ENCODE measurements at regions not wholly inside any gene's neighbourhood (a gene's known extent, or its start where the extent isn't known, plus 50 kb on each side); places are given as distances from the start of the nearest gene placed in this dataset.
A peak's percentile ranks its signal among the peaks of the same experiment; 100 is the strongest.

DNA sequence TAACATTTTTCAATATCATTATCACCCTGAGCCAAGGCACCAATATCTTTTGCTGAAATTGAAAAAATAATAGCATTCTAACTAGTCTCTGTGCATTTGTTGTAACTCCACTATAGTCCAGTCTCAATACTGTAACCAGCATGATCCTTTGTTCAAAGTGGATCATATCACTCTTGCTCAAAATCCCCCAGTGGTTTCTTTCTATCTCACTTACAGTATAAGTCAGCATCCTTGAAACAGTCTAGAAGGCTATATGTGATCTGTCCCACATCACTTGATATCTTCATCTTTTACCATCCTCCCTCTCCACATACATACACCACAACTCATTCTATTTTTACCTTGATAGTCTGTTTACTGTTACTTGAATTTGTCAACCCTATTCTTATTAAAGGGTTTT is 435.7 kb downstream of the CCER1 start:
- no peak for DNase-seq (ENCODE audit: insufficient read length)
- no peak for TF ChIP-seq TAF1 (IDR thresholded peaks at IDR 0.05; ENCODE audit: borderline replicate concordance, low read depth, low read length)
- no peak for TF ChIP-seq POLR2AphosphoS5 (IDR thresholded peaks at IDR 0.05; ENCODE audit: low read depth, low read length)
- no peak for TF ChIP-seq POLR2A (IDR thresholded peaks at IDR 0.05; ENCODE audit: low read depth, low read length)
- FAIRE-seq = no peak

DNA sequence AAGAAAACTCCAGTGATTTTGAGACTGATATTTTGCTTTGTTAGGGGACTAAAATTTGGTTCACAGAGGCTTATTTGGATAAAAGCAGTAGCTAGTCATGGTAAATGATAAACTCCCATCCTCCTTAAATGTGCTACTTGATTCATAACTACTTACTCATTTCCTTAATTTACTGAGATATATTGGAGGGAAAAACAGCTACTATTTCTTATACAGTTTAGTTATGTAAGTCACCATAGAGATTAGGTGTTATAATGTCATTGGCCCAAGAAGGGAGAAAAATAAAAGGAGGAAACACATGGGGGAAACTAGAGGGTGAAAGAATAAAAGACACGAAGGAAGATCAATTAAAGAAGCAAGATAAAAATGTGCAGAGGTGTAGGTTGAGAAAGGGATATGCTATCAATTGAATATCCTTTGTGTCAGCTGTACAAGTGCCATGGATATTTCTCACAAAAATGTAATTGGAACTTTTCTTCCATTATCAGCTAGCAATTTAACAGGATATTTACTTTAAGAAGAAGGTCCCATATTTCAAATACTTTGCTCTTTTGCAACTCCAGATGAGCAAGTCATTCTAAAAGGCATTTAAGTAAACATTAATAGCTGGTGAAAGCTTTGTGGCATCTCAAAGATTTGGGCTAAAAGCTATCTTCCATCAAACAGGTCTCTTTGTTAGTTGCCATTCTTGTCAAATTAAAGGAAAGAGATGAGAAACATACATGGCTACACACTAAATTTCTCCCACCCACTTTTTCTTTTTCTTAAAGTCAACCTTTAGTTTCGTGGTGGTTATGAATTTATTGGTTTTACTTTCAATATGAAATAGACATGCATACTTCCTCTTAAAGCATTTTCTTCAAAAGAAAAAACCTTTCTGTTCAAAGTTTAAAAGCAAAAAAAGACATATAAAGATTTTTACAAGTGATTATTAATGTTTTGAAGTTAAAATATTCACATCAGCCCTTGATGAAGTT is 439.5 kb downstream of the CCER1 start:
- peak; percentile 75 for FAIRE-seq
- TF ChIP-seq POLR2A (IDR thresholded peaks at IDR 0.05; ENCODE audit: low read depth, low read length) = no peak
- no peak for TF ChIP-seq POLR2AphosphoS5 (IDR thresholded peaks at IDR 0.05; ENCODE audit: low read depth, low read length)
- no peak for TF ChIP-seq TAF1 (IDR thresholded peaks at IDR 0.05; ENCODE audit: borderline replicate concordance, low read depth, low read length)
- no peak for DNase-seq (ENCODE audit: insufficient read length)

DNA sequence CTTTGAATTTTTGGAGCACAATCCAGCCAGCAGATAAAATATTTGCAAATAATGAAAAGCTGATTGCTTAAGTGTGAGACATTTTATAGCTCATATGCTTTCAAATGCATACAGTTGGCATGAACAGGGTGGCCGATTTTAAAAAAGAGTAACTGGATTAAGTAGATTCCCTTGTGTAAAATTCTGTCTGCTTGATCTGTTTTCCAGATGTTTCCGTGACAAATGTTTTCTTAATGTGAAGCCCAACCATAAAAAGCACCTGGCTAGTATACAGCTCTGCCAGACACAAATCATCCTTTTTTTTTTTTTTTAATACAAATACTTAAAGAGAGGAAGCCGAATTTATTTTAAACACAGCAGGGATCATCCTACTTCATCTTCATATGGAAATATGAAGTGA is 440.7 kb downstream of the CCER1 start:
- TF ChIP-seq TAF1 (IDR thresholded peaks at IDR 0.05; ENCODE audit: borderline replicate concordance, low read depth, low read length) (no peak), POLR2A (IDR thresholded peaks at IDR 0.05; ENCODE audit: low read depth, low read length) (no peak), POLR2AphosphoS5 (IDR thresholded peaks at IDR 0.05; ENCODE audit: low read depth, low read length) (no peak)
- DNase-seq (ENCODE audit: insufficient read length) (no peak), FAIRE-seq (no peak)

DNA sequence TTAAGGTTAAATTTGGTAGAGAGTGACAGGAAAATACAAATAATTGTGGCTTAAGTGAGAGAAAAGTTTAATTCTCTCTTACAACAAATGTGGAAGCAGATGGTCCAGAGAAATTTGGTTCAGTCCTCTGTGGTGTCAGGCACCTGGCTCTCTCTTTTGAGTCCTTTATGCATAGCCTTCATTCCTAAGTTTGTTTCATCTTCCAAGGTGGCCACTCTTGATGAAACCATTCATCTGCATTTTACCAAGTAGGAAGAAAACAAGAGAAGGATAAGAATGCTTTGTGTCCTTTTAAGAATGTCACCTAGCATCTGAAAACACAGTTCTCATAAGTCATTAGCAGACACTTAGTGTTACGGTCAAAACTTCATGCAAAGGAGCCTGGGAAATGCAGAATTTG is 442.5 kb downstream of the CCER1 start:
- TF ChIP-seq POLR2AphosphoS5 (IDR thresholded peaks at IDR 0.05; ENCODE audit: low read depth, low read length) (no peak), TAF1 (IDR thresholded peaks at IDR 0.05; ENCODE audit: borderline replicate concordance, low read depth, low read length) (no peak), POLR2A (IDR thresholded peaks at IDR 0.05; ENCODE audit: low read depth, low read length) (no peak)
- no peak for FAIRE-seq
- no peak for DNase-seq (ENCODE audit: insufficient read length)

DNA sequence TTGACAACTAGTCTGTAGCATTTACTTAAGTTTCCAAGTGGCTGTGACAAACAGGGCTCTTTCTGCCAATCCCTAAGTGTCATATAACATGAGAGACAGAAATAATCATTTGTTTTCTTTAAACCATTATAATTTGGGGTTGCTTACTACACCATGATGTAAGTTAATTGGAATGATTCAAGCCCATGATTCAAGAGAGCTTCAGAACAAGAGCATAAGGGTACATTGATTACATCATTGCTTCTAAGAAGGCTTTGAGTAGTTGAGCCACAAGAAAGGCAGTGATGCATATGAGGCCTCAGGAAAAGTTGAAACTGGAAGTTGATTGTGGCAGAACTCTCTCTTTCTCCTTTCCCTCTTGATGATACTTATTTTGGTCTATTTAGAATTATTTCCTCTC is 444.0 kb downstream of the CCER1 start:
- no peak for DNase-seq (ENCODE audit: insufficient read length)
- TF ChIP-seq TAF1 (IDR thresholded peaks at IDR 0.05; ENCODE audit: borderline replicate concordance, low read depth, low read length) (no peak), POLR2AphosphoS5 (IDR thresholded peaks at IDR 0.05; ENCODE audit: low read depth, low read length) (no peak), POLR2A (IDR thresholded peaks at IDR 0.05; ENCODE audit: low read depth, low read length) (no peak)
- FAIRE-seq = no peak

DNA sequence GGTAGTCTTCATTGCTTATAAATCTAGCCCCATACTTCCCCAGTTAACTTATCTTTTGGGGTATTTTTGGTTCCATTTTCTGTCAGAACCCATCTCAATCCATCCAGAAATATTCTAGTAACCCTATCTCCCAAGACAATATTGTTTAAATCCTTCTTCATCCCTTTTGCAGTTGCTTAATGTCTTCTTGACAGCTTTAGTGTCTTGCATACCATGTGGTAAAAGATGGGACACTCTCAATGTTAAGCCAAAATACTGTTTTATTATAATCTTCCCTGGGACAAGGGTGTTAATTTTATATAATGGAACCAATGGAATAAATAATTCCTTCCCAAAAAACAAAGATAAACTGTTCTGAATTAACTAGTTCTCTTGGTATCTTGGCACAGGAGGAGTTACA is 450.2 kb downstream of the CCER1 start:
- FAIRE-seq = no peak
- no peak for DNase-seq (ENCODE audit: insufficient read length)
- TF ChIP-seq POLR2AphosphoS5 (IDR thresholded peaks at IDR 0.05; ENCODE audit: low read depth, low read length) = no peak
- no peak for TF ChIP-seq POLR2A (IDR thresholded peaks at IDR 0.05; ENCODE audit: low read depth, low read length)
- TF ChIP-seq TAF1 (IDR thresholded peaks at IDR 0.05; ENCODE audit: borderline replicate concordance, low read depth, low read length) = no peak

DNA sequence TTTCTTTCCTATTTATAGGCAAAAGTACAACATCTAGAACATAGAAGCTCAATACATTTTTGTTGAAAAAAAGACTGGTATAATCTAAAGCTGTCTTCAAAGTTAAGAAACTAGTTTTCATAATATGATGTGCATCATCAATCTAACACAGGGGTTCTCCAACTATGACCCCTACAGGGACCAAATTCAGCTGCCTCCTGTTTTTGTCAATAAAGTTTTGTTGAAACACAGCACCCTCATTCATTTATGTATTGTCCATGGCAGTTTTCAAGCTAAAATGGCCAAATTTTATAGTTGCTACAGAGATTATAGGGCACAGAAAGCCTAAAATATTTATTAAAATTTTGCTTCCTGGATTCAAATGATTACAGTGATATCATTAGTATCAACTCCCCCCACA is 452.9 kb downstream of the CCER1 start:
- TF ChIP-seq POLR2A (IDR thresholded peaks at IDR 0.05; ENCODE audit: low read depth, low read length) (no peak), POLR2AphosphoS5 (IDR thresholded peaks at IDR 0.05; ENCODE audit: low read depth, low read length) (no peak), TAF1 (IDR thresholded peaks at IDR 0.05; ENCODE audit: borderline replicate concordance, low read depth, low read length) (no peak)
- no peak for DNase-seq (ENCODE audit: insufficient read length)
- no peak for FAIRE-seq

DNA sequence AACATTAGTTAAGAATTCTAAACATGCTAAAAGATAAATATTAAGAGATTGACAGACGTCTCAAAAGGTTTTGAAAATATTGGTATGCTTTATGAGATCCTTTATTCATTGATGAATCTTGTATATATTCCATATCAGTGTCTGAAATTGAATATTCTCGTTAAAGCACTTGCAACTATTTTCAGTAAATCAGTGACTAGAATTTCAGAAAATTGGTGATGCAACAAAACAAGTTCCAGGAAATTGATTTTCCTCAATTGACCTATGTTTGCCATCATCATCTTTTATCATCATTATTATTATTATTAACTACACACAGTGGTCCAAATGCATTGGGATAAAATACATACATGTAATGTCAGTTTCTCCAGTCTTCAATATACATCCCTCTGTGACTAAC is 453.6 kb downstream of the CCER1 start:
- TF ChIP-seq POLR2AphosphoS5 (IDR thresholded peaks at IDR 0.05; ENCODE audit: low read depth, low read length) = no peak
- no peak for TF ChIP-seq POLR2A (IDR thresholded peaks at IDR 0.05; ENCODE audit: low read depth, low read length)
- no peak for TF ChIP-seq TAF1 (IDR thresholded peaks at IDR 0.05; ENCODE audit: borderline replicate concordance, low read depth, low read length)
- FAIRE-seq = no peak
- DNase-seq (ENCODE audit: insufficient read length) = no peak

DNA sequence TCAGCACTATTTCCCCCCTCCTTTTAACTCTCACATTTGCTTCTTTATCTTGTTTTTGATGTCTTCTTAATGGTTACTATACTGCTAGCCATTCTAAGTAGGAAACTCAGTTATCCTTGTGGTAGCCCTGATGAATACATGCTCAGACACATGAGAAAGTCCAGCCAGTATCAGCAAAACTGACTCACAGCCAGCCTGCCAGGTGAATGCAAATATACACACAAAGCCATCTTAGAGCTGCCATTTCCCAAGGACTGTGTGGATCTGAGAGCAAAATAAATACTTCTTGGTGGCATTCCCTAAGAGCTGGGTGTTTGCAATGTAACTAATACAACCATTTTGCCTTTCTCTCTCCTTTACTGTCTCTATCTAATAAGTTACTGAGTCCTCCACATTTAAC is 455.2 kb downstream of the CCER1 start:
- TF ChIP-seq POLR2AphosphoS5 (IDR thresholded peaks at IDR 0.05; ENCODE audit: low read depth, low read length) = no peak
- no peak for TF ChIP-seq TAF1 (IDR thresholded peaks at IDR 0.05; ENCODE audit: borderline replicate concordance, low read depth, low read length)
- no peak for TF ChIP-seq POLR2A (IDR thresholded peaks at IDR 0.05; ENCODE audit: low read depth, low read length)
- no peak for DNase-seq (ENCODE audit: insufficient read length)
- no peak for FAIRE-seq

DNA sequence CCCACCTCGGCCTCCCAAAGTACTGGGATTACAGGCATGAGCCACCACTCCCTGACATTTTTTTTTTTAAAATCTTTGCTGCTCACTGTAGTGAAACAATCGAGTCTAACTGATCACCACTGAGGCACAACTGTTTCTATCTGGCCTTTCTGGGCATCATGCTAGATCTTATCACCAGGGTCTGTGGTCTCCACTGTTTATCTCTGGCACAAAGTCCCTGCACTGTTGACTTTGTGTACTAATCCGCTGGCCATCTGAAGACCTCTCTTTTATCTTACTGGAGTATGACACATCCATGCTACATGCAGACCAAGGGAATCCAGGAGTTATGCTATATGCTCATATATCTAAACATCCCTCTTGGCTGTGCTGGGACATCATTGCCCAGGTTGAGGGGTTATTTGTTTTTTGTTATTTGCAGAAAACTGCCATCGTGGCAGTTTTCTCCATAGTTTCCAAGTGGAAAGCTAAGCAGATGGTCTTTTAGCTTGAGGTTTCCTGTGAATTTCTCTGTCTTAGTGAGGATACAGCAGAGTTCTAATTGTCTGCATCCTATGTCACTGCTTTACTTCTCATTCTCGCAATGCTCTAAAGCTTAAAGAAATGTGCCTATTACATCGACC is 456.9 kb downstream of the CCER1 start:
- DNase-seq (ENCODE audit: insufficient read length) = no peak
- FAIRE-seq = no peak
- no peak for TF ChIP-seq POLR2A (IDR thresholded peaks at IDR 0.05; ENCODE audit: low read depth, low read length)
- TF ChIP-seq POLR2AphosphoS5 (IDR thresholded peaks at IDR 0.05; ENCODE audit: low read depth, low read length) = no peak
- TF ChIP-seq TAF1 (IDR thresholded peaks at IDR 0.05; ENCODE audit: borderline replicate concordance, low read depth, low read length) = no peak

DNA sequence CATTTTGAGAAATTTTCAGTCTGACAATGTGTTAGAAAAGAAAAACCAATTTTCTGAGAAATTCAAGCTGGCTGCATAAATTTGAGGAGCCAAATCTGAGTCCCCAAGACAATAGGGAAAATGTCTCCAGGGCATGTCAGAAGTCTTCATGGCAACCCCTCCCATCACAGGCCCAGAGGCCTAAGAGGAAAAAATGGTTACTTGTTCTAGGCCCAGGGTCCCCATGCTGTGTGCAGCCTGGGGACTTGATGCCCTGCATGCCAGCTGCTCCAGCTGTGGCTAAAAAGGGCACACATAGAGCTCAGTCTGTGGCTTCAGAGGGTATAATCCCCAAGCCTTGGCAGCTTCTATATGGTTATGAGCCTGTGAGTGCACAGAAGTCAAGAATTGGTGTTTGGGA is 464.6 kb downstream of the CCER1 start:
- FAIRE-seq (no peak), DNase-seq (ENCODE audit: insufficient read length) (no peak)
- TF ChIP-seq TAF1 (IDR thresholded peaks at IDR 0.05; ENCODE audit: borderline replicate concordance, low read depth, low read length) = no peak
- no peak for TF ChIP-seq POLR2AphosphoS5 (IDR thresholded peaks at IDR 0.05; ENCODE audit: low read depth, low read length)
- no peak for TF ChIP-seq POLR2A (IDR thresholded peaks at IDR 0.05; ENCODE audit: low read depth, low read length)

DNA sequence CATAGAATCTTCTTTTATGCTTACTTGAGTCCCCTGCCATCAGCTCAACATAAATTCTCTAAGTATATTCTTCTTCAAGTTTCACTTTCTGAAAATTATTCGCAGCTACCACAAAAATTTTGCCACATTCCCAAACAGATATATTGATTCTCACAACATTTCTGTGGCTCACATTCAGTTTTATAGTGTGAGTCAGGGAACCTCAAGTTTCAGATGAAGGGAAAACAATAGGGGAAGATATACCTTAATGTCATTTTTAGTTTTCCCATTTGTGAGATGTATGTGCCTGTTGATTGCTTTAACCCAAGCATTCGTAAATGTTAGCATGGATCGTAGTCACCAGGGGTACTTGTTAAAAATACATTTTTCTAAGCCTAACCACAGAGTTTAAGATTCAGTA is 465.8 kb downstream of the CCER1 start:
- DNase-seq (ENCODE audit: insufficient read length) = no peak
- no peak for FAIRE-seq
- TF ChIP-seq POLR2AphosphoS5 (IDR thresholded peaks at IDR 0.05; ENCODE audit: low read depth, low read length) = no peak
- no peak for TF ChIP-seq POLR2A (IDR thresholded peaks at IDR 0.05; ENCODE audit: low read depth, low read length)
- TF ChIP-seq TAF1 (IDR thresholded peaks at IDR 0.05; ENCODE audit: borderline replicate concordance, low read depth, low read length) = no peak
